HG03571 (cell line): ENCODE measurements at regions not wholly inside any gene's neighbourhood (a gene's known extent, or its start where the extent isn't known, plus 50 kb on each side); places are given as distances from the start of the nearest gene placed in this dataset.
"Not testable (repeated sequence)": the region's sequence is repeated elsewhere in the genome, so short reads cannot be mapped to it uniquely, and the experiment has no call there.

Experiments
- ATAC-seq: cut with Tn5 transposase; IDR thresholded peaks from one replicate; pipeline ENCODE4 v1.9.1; 2021; ENCODE audit not compliant: unreplicated experiment

GRCh38 chr5:40356248-40356647 lies 323.5 kb upstream of the PTGER4 start:
- ATAC-seq, result no peak

- ATAC-seq, result no peak
These were observed 323.9 kb upstream of the PTGER4 start for GRCh38 chr5:40355846-40356245.

GRCh38 chr5:40355181-40355580 lies 324.5 kb upstream of the PTGER4 start:
- ATAC-seq, result no peak

- ATAC-seq, result no peak
These were observed 325.5 kb upstream of the PTGER4 start for GRCh38 chr5:40354171-40354570.

GRCh38 chr5:40353442-40353841 lies 326.3 kb upstream of the PTGER4 start:
- no peak for ATAC-seq

GRCh38 chr5:40347981-40348725 lies 331.6 kb upstream of the PTGER4 start:
- no peak for ATAC-seq

GRCh38 chr5:40346901-40347300 lies 332.8 kb upstream of the PTGER4 start:
- ATAC-seq, result no peak

- not testable (repeated sequence) for ATAC-seq
These were observed 341.3 kb upstream of the PTGER4 start for GRCh38 chr5:40338434-40338833.

GRCh38 chr5:40334242-40334635 lies 345.5 kb upstream of the PTGER4 start:
- no peak for ATAC-seq

GRCh38 chr5:40333459-40334241 lies 346.1 kb upstream of the PTGER4 start:
- peak; percentile 91 for ATAC-seq

- ATAC-seq, result no peak
These were observed 346.7 kb upstream of the PTGER4 start for GRCh38 chr5:40332970-40333369.

GRCh38 chr5:40331616-40332015 lies 348.1 kb upstream of the PTGER4 start:
- no peak for ATAC-seq

GRCh38 chr5:40321514-40321913 lies 358.2 kb upstream of the PTGER4 start:
- no peak for ATAC-seq

- ATAC-seq, result no peak
These were observed 361.3 kb upstream of the PTGER4 start for GRCh38 chr5:40318395-40318794.

- ATAC-seq, result no peak
These were observed 362.7 kb upstream of the PTGER4 start for GRCh38 chr5:40317023-40317422.

GRCh38 chr5:40315126-40315525 lies 364.6 kb upstream of the PTGER4 start:
- no peak for ATAC-seq

- no peak for ATAC-seq
These were observed 365.4 kb upstream of the PTGER4 start for GRCh38 chr5:40314275-40314674.

- ATAC-seq, result no peak
These were observed 367.5 kb upstream of the PTGER4 start for GRCh38 chr5:40312205-40312604.

- ATAC-seq, result no peak
These were observed 369.9 kb upstream of the PTGER4 start for GRCh38 chr5:40309851-40310250.

GRCh38 chr5:40308867-40309266 lies 370.8 kb upstream of the PTGER4 start:
- no peak for ATAC-seq

- ATAC-seq, result no peak
These were observed 371.8 kb upstream of the PTGER4 start for GRCh38 chr5:40307920-40308319.

GRCh38 chr5:40306869-40307487 lies 372.7 kb upstream of the PTGER4 start:
- ATAC-seq, result no peak
